Spleen (tissue), 11 donors: ENCODE measurements at regions not wholly inside any gene's neighbourhood (a gene's known extent, or its start where the extent isn't known, plus 50 kb on each side); places are given as distances from the start of the nearest gene placed in this dataset.
"Not testable (repeated sequence)": the region's sequence is repeated elsewhere in the genome, so short reads cannot be mapped to it uniquely, and the experiment has no call there.

Experiments
- DNase-seq: peaks from one replicate; pipeline ENCODE4 v3.0.0-alpha.2; 2020
- H3K27ac ChIP-seq, 8 donors: fragments of 200-600 bp; sonication (generic) in 7 of 8; 1 replicate in 4 of 8; 2 replicates in 4 of 8; pipeline versions ENCODE4 v1.5.0 to v1.8.0; 2016 to 2021; ENCODE audit warnings: inconsistent platforms in 4 of 8, mild to moderate bottlenecking in 4 of 8, moderate library complexity in 1 of 8
- H3K27me3 ChIP-seq, 7 donors: fragments of 200-600 bp; sonication (generic) in 6 of 7; replicated peaks in 1 of 7; 1 replicate in 4 of 7; 2 replicates in 3 of 7; pipeline versions ENCODE4 v1.5.0 to v1.8.0; 2016 to 2021; ENCODE audit warnings: inconsistent platforms in 3 of 7, mild to moderate bottlenecking in 1 of 7
- H3K36me3 ChIP-seq, 6 donors: fragments of 200-600 bp; sonication (generic) in 5 of 6; 1 replicate in 4 of 6; 2 replicates in 2 of 6; pipeline versions ENCODE4 v1.5.0 to v1.8.0; 2016 to 2021; ENCODE audit warnings: inconsistent platforms in 2 of 6
- H3K4me1 ChIP-seq, 6 donors: fragments of 200-600 bp; sonication (generic) in 5 of 6; 1 replicate in 3 of 6; 2 replicates in 3 of 6; pipeline versions ENCODE4 v1.5.0 to v1.8.0; 2016 to 2021; ENCODE audit warnings: inconsistent platforms in 3 of 6
- H3K4me3 ChIP-seq, 8 donors: fragments of 200-600 bp; sonication (generic) in 7 of 8; 1 replicate in 4 of 8; 2 replicates in 4 of 8; pipeline versions ENCODE4 v1.5.0 to v1.8.0; 2016 to 2021; ENCODE audit warnings: inconsistent platforms in 4 of 8, mild to moderate bottlenecking in 4 of 8, moderate library complexity in 2 of 8
- H3K9me3 ChIP-seq, 8 donors: fragments of 200-600 bp; sonication (generic) in 7 of 8; 1 replicate in 4 of 8; 2 replicates in 4 of 8; pipeline versions ENCODE4 v1.5.0 to v1.8.0; 2016 to 2021; ENCODE audit warnings: inconsistent platforms in 4 of 8
- WGBS, 5 donors: extraction: QIAGEN DNeasy Blood & Tissue Kit in 3 of 5; methylation state at CpG; one replicate each; pipeline versions ENCODE4 v1.1.5 to v1.1.7; 2013 to 2018; 5-methylcytosine and 5-hydroxymethylcytosine counted together
- intact Hi-C: fragments of 100-400 bp; cut with DNase I; formaldehyde crosslinking; loops from one replicate; pipeline ENCODE4 v1.15.0; 2023; ENCODE audit warnings: low total_unique reads
- donor health status: healthy with polysubstance abuse.
- donor health status: DM: no; HTN: no; CAD: no; lungs with moderate emphysema.
- donor health status: DM: no; HTN: no; CAD: no.
- donor health status: Bipolar disorder and iron deficiency.
- donor health status: healthy.
- donor health status: DM: no; HTN: no; CAD: no.
- donor health status: DM: yes; HTN: yes; CAD: no.

GRCh38 chr2:109976319-109976718 lies 77.8 kb downstream of the LIMS3 start:
- intact Hi-C loops, H3K4me3 ChIP-seq, H3K27ac ChIP-seq, H3K9me3 ChIP-seq, H3K27me3 ChIP-seq, H3K4me1 ChIP-seq, DNase-seq, H3K36me3 ChIP-seq: not testable (repeated sequence)
- WGBS, 5 donors, result 20 to 48% (median 35%) methylated on average over 1 to 2 of the region's 3 CpGs; no CpG with 5 or more reads in 1 of the 5 donors

- WGBS, 5 donors, result 41 to 60% (median 50%) methylated on average over 1 to 2 of the region's 4 CpGs; no CpG with 5 or more reads in 2 of the 5 donors
- intact Hi-C loops, result not testable (repeated sequence)
These were observed 82.3 kb downstream of the LIMS3 start for GRCh38 chr2:109980754-109981153.

GRCh38 chr2:109986389-109987088 lies 88.1 kb downstream of the LIMS3 start:
- H3K27ac ChIP-seq, H3K36me3 ChIP-seq, H3K4me1 ChIP-seq, intact Hi-C loops, H3K27me3 ChIP-seq, DNase-seq, H3K4me3 ChIP-seq, H3K9me3 ChIP-seq: not testable (repeated sequence)
- WGBS, 5 donors, result no CpG with 5 or more reads among the region's 43 CpGs

More at GRCh38 chr2:109980754-109981153, 82.3 kb downstream of the LIMS3 start:
- not testable (repeated sequence) for H3K4me3 ChIP-seq, H3K27ac ChIP-seq, H3K27me3 ChIP-seq, H3K9me3 ChIP-seq, DNase-seq, H3K4me1 ChIP-seq, H3K36me3 ChIP-seq

- H3K36me3 ChIP-seq, H3K4me1 ChIP-seq, H3K27ac ChIP-seq, H3K9me3 ChIP-seq, intact Hi-C loops, DNase-seq, H3K27me3 ChIP-seq, H3K4me3 ChIP-seq: not testable (repeated sequence)
- WGBS, 5 donors, result no CpG with 5 or more reads among the region's 22 CpGs
These were observed 88.6 kb downstream of the LIMS3 start for GRCh38 chr2:109987089-109987420.

- H3K27ac ChIP-seq, H3K36me3 ChIP-seq, DNase-seq, H3K9me3 ChIP-seq, H3K27me3 ChIP-seq, H3K4me1 ChIP-seq, intact Hi-C loops, H3K4me3 ChIP-seq: not testable (repeated sequence)
- no CpG with 5 or more reads among the region's 75 CpGs for WGBS, 5 donors
These were observed 89.2 kb downstream of the LIMS3 start for GRCh38 chr2:109987458-109988345.

GRCh38 chr2:109999395-109999794 lies 100.9 kb downstream of the LIMS3 start:
- intact Hi-C loops, H3K36me3 ChIP-seq, H3K4me3 ChIP-seq, H3K9me3 ChIP-seq, H3K27ac ChIP-seq, H3K27me3 ChIP-seq, DNase-seq, H3K4me1 ChIP-seq: not testable (repeated sequence)

GRCh38 chr2:110002502-110002901 lies 104.0 kb downstream of the LIMS3 start:
- H3K27me3 ChIP-seq, H3K27ac ChIP-seq, H3K36me3 ChIP-seq, H3K9me3 ChIP-seq, DNase-seq, intact Hi-C loops, H3K4me1 ChIP-seq, H3K4me3 ChIP-seq: not testable (repeated sequence)
- WGBS, 5 donors, result no CpG with 5 or more reads among the region's 2 CpGs

GRCh38 chr2:110013388-110013787 lies 102.2 kb downstream of the MALL start:
- H3K36me3 ChIP-seq, H3K4me3 ChIP-seq, H3K9me3 ChIP-seq, DNase-seq, H3K27me3 ChIP-seq, intact Hi-C loops, H3K27ac ChIP-seq, H3K4me1 ChIP-seq: not testable (repeated sequence)
- WGBS, 5 donors, result no CpG with 5 or more reads among the region's 2 CpGs

- H3K27me3 ChIP-seq, intact Hi-C loops, DNase-seq, H3K9me3 ChIP-seq, H3K27ac ChIP-seq, H3K4me1 ChIP-seq, H3K36me3 ChIP-seq, H3K4me3 ChIP-seq: not testable (repeated sequence)
- WGBS, 5 donors, result no CpG with 5 or more reads among the region's 5 CpGs
These were observed 99.1 kb downstream of the MALL start for GRCh38 chr2:110016381-110017092.

- H3K4me3 ChIP-seq, H3K36me3 ChIP-seq, H3K4me1 ChIP-seq, DNase-seq, H3K27me3 ChIP-seq, intact Hi-C loops, H3K27ac ChIP-seq, H3K9me3 ChIP-seq: not testable (repeated sequence)
These were observed 95.4 kb downstream of the MALL start for GRCh38 chr2:110020269-110020668.

GRCh38 chr2:110022278-110022677 lies 93.3 kb downstream of the MALL start:
- H3K27me3 ChIP-seq, H3K27ac ChIP-seq, H3K4me3 ChIP-seq, H3K9me3 ChIP-seq, H3K4me1 ChIP-seq, intact Hi-C loops, H3K36me3 ChIP-seq: not testable (repeated sequence)
- peak; percentile 43 for DNase-seq
- WGBS, 5 donors, result 89 to 97% (median 97%) methylated on average over 5 of the region's 9 CpGs; no CpG with 5 or more reads in 2 of the 5 donors
